ENCODE measurements at regions not wholly inside any gene's neighbourhood (a gene's known extent, or its start where the extent isn't known, plus 50 kb on each side); places are given as distances from the start of the nearest gene placed in this dataset.

- intact Hi-C loops (cut with DNase I; ENCODE audit: low total_unique reads), result no loop called here
- WGBS, 5 donors, result 85 to 95% (median 90%) methylated on average over 1 of the region's 1 CpG
Observed at GRCh38 chr13:74557870-74558269, 423.7 kb upstream of the KLF12 start.

DNA sequence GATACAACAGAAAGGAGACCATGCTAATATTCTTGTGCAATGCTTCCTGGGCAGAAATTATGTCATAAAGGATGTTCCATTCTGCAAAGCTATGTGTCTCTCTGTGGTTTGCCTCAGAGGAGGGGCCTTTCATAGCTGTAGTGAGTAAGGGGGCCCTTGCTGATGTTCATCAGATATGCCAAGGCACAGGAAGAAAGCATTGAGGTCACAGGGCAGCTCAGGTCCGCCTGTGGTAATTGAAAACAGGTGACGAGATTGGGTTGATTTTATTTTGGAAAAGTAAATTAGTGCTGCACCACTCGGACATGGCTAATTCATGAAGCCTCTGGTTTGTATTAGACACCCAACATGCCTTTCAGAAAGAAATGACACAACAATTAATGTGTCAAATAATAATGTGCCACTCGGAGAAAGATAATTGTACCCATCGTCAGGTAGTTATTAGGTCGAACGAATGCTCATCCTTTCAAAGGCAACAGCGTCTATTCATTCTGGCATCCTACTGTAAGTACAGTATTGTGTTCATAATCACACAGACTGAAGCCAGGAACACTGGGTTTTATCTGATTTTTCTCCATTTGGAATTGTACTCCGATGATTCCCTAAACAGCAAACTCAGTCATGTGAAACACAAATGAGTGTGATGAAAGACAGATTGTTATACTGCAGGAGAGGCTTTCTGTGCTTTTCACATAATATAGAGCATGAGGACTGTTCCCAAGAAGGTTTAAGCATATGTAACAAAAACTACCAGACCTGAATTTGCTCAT, 421.6 kb upstream of the KLF12 start:
- WGBS, 5 donors, result 83 to 91% (median 89%) methylated on average over 9 of the region's 9 CpGs
- H3K27ac ChIP-seq, result no peak overlapping the region
- H3K4me1 ChIP-seq, result no peaks in the 10 kb centered on the region
- DNase-seq, result no peak
- intact Hi-C loops (cut with DNase I; ENCODE audit: low total_unique reads), result no loop called here
- no peaks in the 10 kb centered on the region for H3K9me3 ChIP-seq
- TF ChIP-seq POLR2A (IDR thresholded peaks at IDR 0.05), result no peak
- no peak for TF ChIP-seq CTCF (IDR thresholded peaks at IDR 0.05 in 8 of 11, conservative IDR thresholded peaks at IDR 0.05 in 3 of 11)
- no peak for TF ChIP-seq POLR2AphosphoS5 (IDR thresholded peaks at IDR 0.05)
- H3K27me3 ChIP-seq (replicated peaks in 1 of 7), result no peaks in the 10 kb centered on the region
- no peaks in the 10 kb centered on the region for H3K36me3 ChIP-seq
- H3K4me3 ChIP-seq, result no peak overlapping the region

More at GRCh38 chr13:74557870-74558269, 423.7 kb upstream of the KLF12 start:
- no peak for DNase-seq
- no peak for TF ChIP-seq POLR2AphosphoS5 (IDR thresholded peaks at IDR 0.05)
- TF ChIP-seq CTCF (IDR thresholded peaks at IDR 0.05 in 8 of 11, conservative IDR thresholded peaks at IDR 0.05 in 3 of 11), result no peak
- no peak for TF ChIP-seq POLR2A (IDR thresholded peaks at IDR 0.05)
- Histone ChIP-seq H3K9me3 (no peaks in the 10 kb centered on the region), H3K36me3 (no peaks in the 10 kb centered on the region), H3K27me3 (replicated peaks in 1 of 7) (no peaks in the 10 kb centered on the region), H3K4me3 (no peak overlapping the region), H3K4me1 (no peaks in the 10 kb centered on the region), H3K27ac (no peak overlapping the region)

- intact Hi-C loops (cut with DNase I; ENCODE audit: low total_unique reads), result no loop called here
- DNase-seq, result no peak
- no peaks in the 10 kb centered on the region for H3K4me1 ChIP-seq
- H3K9me3 ChIP-seq, result no peaks in the 10 kb centered on the region
- WGBS, 5 donors, result 64 to 79% (median 70%) methylated on average over 3 of the region's 3 CpGs
- TF ChIP-seq POLR2A (IDR thresholded peaks at IDR 0.05) (no peak), CTCF (IDR thresholded peaks at IDR 0.05 in 8 of 11, conservative IDR thresholded peaks at IDR 0.05 in 3 of 11) (no peak)
- no peaks in the 10 kb centered on the region for H3K36me3 ChIP-seq
- no peaks in the 10 kb centered on the region for H3K27me3 ChIP-seq (replicated peaks in 1 of 7)
- no peak overlapping the region for H3K27ac ChIP-seq
- no peak overlapping the region for H3K4me3 ChIP-seq
Observed at GRCh38 chr13:74555276-74555625, 421.0 kb upstream of the KLF12 start.

DNA sequence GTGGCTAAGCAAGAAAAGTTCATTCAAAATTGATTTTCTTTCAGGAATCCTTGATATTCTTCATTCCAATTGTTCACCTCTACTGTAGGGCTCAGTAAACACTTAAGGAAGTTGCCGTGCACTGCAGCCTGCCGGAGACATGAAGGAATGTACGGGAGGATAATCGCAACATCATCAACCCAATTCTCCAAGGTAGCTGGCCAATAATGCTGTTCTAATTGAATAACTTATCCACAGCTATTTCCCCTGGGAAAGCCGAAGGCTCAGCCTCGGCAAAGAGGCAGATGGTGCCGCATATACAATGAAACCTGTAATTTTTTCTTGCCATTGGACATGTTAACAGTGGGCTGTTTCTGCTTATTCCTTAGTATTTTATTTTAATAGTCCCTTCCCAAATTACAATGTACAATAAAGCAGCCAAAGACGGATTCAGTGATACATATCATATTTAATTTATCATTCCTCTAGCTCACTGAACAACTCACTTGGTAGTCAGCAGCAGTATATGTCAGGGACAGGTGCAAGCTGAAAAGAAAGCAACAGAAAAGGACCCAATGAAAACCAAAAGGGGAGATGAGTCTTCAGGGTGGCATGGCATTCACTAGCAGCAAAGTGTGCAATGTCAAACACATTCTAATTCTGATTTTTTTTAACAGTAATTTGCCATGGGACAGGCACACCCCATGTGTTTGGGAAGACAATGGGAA, 420.5 kb upstream of the KLF12 start:
- WGBS, 5 donors, result 90 to 94% (median 92%) methylated on average over 8 of the region's 8 CpGs

More for the DNA sequence above, 420.5 kb upstream of the KLF12 start:
- H3K4me1 ChIP-seq, result no peaks in the 10 kb centered on the region
- H3K27ac ChIP-seq, result no peak overlapping the region
- intact Hi-C loops (cut with DNase I; ENCODE audit: low total_unique reads), result no loop called here
- no peaks in the 10 kb centered on the region for H3K9me3 ChIP-seq
- TF ChIP-seq POLR2A (IDR thresholded peaks at IDR 0.05) (no peak), POLR2AphosphoS5 (IDR thresholded peaks at IDR 0.05) (no peak), CTCF (IDR thresholded peaks at IDR 0.05 in 8 of 11, conservative IDR thresholded peaks at IDR 0.05 in 3 of 11) (no peak)
- no peaks in the 10 kb centered on the region for H3K36me3 ChIP-seq
- DNase-seq, result no peak
- H3K4me3 ChIP-seq, result no peak overlapping the region
- H3K27me3 ChIP-seq (replicated peaks in 1 of 7), result no peaks in the 10 kb centered on the region

Measured in spleen (tissue), 11 donors.